Stimulated activated CD4-positive, alpha-beta T cell treated with anti-CD3 and anti-CD28 coated beads, Interleukin-1b, Interleukin-23, amount 100 ng/mL, for 4 hours (primary cell): ENCODE measurements at regions not wholly inside any gene's neighbourhood (a gene's known extent, or its start where the extent isn't known, plus 50 kb on each side); places are given as distances from the start of the nearest gene placed in this dataset.
"Not testable (repeated sequence)": the region's sequence is repeated elsewhere in the genome, so short reads cannot be mapped to it uniquely, and the experiment has no call there.

Experiments used
- DNase-seq, 2 donors: peaks; one replicate each; pipeline ENCODE4 v3.0.0-alpha.2; 2020; ENCODE audit warnings: low read depth in 2 of 2

- DNase-seq, result not testable (repeated sequence)
These were observed 145.2 kb upstream of the PITRM1 start for GRCh38 chr10:3317553-3318479.

DNA sequence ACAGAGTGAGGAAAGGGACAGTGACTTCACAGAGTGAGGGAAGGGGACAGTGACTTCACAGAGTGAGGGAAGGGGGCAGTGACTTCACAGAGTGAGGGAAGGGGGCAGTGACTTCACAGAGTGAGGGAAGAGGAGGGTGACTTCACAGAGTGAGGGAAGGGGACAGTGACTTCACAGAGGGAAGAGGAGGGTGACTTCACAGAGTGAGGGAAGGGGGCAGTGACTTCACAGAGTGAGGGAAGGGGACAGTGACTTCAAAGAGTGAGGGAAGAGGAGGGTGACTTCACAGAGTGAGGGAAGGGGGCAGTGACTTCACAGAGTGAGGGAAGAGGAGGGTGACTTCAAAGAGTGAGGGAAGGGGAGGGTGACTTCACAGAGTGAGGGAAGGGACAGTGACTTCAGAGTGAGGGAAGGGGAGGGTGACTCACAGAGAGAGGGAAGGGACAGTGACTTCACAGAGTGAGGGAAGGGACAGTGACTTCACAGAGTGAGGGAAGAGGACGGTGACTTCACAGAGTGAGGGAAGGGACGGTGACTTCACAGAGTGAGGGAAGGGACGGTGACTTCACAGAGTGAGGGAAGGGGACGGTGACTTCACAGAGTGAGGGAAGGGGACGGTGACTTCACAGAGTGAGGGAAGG lies 142.0 kb upstream of the PITRM1 start:
- not testable (repeated sequence) for DNase-seq

DNA sequence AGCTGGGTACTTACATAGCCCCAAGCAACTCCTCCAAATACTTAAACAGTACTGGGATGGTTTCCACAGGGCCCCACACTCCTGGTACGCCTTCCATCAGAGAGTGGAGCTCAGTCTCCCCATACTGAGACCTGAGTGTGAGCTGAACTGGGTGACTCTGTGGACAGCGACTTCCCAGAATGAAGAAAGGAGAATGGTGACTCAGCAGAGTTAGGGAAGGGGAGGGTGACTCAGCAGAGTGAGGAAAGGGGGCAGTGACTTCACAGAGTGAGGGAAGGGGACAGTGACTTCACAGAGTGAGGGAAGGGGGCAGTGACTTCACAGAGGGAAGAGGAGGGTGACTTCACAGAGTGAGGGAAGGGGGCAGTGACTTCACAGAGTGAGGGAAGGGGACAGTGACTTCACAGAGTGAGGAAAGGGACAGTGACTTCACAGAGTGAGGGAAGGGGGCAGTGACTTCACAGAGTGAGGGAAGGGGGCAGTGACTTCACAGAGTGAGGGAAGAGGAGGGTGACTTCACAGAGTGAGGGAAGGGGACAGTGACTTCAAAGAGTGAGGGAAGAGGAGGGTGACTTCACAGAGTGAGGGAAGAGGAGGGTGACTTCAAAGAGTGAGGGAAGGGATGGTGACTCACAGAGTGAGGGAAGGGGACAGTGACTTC lies 141.3 kb upstream of the PITRM1 start:
- not testable (repeated sequence) for DNase-seq

DNA sequence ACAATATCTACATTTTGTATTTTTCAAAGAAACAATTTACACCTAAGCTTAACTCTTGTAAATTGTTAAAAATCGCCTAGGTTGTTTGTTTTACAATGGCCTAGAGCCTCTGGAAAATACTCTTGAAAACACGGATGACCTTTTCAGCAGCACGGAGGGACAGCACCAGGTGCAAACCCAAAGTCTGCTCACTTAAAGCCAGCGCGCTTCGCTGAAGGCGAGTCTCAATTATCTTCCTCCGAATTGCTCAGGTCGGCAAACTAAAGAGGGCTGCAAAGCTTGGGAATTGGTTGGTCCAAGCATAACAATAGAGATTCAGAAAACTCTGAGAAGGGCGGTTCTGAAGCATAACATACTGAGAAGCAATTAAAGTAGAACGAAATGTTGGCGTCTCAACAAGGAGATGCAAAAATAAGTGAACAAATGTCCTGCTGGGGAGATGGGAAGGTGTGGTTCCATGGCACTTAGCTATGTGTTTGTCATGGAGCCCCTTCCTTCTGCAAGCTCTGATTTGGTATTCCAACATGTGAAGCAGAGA lies 139.9 kb upstream of the PITRM1 start:
- DNase-seq, result no peak

GRCh38 chr10:3310016-3310784 lies 137.6 kb upstream of the PITRM1 start:
- no peak for DNase-seq

DNA sequence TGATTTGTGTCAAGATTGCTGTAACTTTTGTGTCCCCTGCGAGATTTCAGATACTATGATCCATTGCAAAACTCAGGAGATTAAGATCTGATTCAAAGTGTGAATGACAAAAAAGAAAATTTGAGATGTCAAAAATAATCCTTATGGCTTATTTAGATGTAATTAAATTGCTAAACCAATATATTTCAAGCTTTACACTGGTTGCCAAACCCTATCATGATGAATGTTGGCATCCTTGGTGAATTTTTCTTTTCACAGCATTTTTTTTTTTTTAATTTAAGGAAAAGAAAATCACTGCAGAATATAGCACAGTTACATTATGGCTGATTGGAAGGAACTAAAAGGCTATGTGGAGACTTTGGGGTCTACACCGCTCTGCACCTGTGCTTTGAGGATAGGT lies 133.5 kb upstream of the PITRM1 start:
- no peak for DNase-seq

GRCh38 chr10:3295582-3296151 lies 123.1 kb upstream of the PITRM1 start:
- DNase-seq, result no peak

GRCh38 chr10:3294919-3295581 lies 122.5 kb upstream of the PITRM1 start:
- no peak for DNase-seq

DNA sequence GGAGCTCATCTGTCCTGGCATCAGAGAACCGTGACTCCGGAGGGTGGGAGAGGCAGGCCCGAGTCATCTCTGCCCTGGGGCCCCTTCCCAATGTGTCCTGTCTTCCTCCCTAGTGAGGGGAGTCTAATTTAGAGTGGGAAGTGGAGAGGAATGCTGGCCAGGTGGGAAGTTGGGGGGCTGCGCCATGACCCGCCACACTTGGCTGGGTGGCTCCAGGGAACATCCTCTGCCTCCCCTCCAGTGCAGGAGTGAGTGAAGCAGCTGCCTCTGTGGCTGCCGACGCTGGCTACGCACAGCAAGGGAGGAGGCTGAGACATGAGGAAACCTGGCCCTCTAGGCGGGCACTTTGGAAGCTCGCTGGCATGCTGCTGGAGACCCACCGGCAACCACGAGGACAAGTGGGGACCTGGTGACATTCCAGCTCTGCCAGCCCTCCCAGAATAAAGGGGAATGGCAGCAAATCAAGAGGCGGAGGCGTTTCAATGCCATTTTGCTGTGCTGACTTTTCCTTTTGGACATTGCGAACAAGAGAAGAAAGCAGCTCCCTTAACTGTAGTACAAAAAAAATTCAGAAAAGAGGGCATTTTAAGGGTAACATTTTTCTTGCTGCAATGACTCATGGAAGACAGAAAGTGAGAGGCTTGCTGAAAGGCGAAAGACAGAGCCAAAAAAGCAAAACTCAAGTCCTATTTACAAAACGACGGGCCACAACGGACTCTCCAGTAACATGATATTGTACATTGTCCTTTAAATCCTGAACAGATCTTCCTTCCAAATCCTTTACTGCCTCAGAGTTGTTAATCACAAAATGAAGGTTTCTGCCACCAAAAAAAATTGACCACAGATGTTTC lies 121.2 kb upstream of the PITRM1 start:
- no peak for DNase-seq

DNA sequence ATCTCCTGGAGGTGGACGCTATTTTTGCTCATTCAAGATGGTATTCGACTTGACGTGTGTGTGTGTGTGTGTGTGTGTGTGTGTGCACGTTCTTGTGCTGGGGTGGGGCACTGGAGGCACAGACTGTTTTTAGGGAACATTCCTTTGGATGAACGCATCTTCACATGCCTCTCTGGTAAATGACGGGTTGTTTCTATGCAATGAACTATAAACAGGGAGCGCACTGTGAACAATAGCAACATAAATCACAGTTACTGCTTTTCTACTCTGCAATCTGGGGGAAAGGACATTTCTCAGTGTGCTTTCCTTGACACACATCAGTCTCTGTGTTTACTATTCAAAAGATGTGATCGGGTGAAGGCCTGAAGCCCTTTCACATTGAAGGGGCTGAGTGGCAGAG lies 120.1 kb upstream of the PITRM1 start:
- no peak for DNase-seq

GRCh38 chr10:3290550-3290949 lies 118.0 kb upstream of the PITRM1 start:
- DNase-seq, result no peak

GRCh38 chr10:3287572-3288445 lies 115.2 kb upstream of the PITRM1 start:
- no peak for DNase-seq

GRCh38 chr10:3282674-3283017 lies 110.1 kb upstream of the PITRM1 start:
- no peak for DNase-seq

DNA sequence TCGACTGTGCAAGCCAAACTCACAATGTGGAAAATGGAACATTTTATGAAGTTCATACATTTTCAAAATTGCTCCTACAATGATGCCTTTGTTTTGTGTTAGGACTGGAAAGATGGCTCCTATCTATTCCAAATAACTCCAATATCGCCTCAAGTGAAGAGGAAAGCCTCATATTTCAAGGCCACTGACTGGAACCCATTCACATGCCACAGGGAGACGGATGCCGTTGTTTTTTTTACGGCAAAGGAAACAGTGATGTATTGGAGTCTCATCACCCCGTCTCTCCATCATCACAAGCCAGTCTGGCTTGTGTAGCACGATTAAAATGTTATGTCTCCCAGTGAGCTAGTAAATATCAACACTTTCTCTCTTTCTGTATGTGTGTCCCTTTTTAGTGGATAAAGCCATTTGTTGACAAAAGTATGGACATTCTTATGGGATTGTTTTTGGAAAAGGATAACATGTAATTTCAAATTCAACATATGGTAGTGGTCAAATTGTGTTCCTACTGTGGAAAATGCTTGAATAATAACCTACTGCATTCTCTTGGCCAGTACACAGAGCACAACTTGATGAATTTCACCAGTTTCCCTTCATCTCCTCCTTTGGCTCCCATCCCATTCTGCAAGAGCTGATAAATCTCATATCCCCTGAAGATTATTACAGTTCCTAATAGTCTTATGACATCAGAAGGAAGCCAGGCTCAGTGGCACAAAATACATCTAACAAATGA lies 109.5 kb upstream of the PITRM1 start:
- no peak for DNase-seq

GRCh38 chr10:3278771-3279170 lies 106.2 kb upstream of the PITRM1 start:
- DNase-seq, result no peak

GRCh38 chr10:3277566-3277965 lies 105.0 kb upstream of the PITRM1 start:
- no peak for DNase-seq

DNA sequence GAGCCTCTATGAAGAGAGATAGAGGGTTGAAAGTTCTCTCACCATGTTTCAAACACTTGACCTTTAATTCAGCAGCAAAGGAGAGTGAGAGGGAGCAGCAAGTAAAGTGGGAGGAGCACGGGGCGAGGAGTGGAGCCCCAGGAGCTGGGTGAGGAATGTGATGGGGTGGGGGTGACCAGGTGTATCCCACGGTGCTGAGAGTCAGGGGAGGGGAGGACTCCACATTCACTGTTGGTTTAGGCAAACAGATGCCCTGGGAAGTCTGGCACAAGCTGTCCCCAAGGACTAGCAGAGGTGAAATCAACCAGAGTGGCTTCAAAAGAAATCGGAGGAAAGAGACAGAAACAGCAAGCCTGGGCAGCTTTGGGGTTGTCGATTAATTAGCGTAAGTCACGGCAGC lies 101.8 kb upstream of the PITRM1 start:
- DNase-seq, result no peak

- DNase-seq, result no peak
These were observed 101.4 kb upstream of the PITRM1 start for GRCh38 chr10:3273966-3274365.
